HG03095 (cell line): ENCODE measurements at regions not wholly inside any gene's neighbourhood (a gene's known extent, or its start where the extent isn't known, plus 50 kb on each side); places are given as distances from the start of the nearest gene placed in this dataset.

Source experiments
- ATAC-seq: cut with Tn5 transposase; IDR thresholded peaks from one replicate; pipeline ENCODE4 v1.9.1; 2021; ENCODE audit warnings: moderate library complexity; ENCODE audit not compliant: unreplicated experiment

DNA sequence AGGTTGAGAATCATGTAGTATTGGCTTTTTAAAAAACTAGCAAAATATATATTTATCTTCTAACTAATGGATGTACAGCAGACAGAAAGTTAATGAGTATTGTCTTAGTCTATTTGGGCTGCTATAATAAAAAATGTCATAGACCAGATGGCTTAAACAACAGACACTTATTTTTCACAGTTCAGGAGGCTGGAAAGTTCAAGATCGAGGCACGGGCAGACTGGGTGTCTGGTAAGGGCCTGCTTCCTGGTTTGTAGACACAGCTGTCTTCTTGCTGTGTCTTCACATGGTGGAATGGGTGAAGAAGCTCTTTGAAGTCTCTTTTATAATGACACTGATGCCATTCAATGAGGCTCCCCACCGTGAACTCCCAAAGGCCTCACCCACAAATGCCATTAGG is 70.1 kb upstream of the KRR1 start:
- ATAC-seq = no peak

DNA sequence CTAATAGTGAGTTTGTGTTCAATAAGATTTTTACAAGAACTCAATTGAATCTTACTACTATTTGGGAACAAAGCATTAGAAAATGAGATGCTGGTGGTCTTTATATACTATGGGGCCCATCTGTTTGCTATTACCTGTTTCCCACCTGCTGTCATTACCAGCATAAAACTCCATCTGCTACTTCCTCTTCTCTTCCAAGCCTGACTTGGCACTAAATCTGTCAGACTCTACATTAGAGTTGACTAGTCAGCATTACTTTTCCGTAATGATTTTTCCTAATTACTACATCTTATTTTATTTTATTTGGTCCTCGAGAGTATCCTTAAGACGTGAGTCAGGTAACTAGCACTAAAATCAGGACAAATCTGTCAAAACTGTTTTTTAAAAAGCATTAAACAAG is 68.1 kb upstream of the KRR1 start:
- no peak for ATAC-seq

DNA sequence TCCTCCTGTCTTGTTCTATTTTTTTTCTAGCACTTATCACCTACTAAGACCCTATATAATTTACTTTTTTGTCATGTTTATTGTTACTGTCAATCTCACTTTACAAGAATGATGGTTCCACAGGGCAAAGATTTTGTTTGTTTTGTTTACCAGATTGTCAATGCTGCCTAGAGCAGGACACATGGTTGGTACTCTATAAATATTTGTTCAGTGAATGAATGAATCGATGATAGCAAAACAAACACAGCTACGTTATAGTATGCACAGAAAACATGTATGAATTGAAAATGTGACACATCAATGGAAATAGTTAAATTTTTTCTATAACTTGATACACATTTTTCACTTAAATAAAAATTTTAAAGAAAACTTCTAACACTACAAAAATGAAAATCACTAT is 67.1 kb upstream of the KRR1 start:
- no peak for ATAC-seq

DNA sequence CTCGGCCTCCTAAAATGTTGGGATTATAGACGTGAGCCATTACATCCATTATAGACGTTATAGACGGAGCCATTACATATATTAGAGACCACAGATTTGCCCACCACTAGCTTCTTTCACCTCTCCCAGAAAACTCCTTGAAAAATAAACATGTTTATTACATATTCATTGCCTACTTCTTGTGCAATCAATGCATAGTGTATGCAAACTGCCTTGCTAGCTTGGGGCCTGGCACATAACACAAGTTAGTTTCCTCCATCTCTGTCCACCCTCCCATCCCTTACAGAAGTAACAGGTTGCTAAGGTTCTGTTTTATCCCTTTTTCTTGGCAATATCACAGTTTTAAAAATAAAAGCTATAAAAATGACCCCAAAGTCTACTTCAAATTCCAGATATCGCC is 66.4 kb upstream of the KRR1 start:
- ATAC-seq = no peak

DNA sequence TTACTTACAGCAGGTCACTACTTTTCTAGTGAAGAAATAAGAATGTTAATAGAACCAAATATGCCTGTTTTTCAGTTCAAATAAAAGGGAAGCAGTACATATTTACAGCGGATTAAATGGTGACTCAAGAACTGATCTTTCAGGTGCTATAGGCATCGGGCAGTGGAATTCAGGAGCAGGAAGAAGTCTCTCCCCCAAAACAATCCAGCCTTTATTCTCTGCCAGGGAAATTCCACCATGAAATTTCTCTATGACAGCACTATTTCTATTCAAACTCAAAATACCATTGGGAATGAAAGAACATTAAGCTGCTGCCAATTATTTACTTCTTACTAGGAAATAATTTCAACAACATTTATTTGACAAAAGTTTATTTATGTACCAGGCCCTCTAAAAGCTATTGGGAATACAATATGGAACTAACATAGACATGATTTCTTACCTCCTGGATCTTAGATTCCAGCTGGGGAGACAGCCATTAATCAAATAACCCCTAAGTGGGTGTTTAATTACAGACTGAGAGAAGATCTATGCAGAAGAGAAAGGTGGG is 60.3 kb upstream of the KRR1 start:
- ATAC-seq = no peak

DNA sequence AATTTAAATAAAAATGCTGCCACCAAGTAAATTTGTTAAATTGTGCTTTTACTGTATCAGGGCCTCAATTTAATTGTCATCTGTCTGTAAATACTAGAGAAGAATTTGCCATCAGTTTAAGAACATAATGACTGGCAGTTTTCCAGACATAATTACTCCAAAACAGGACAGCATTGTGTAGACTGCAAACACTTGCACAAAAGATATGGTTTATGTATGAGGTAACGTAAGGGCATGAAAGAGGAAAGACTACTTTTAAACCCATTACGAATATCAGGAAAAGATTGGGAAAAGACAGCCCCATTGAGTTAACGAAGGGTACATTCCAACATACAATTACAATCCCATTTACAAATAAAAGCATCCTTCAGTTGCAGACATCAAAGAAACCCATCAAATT is 59.8 kb upstream of the KRR1 start:
- no peak for ATAC-seq

DNA sequence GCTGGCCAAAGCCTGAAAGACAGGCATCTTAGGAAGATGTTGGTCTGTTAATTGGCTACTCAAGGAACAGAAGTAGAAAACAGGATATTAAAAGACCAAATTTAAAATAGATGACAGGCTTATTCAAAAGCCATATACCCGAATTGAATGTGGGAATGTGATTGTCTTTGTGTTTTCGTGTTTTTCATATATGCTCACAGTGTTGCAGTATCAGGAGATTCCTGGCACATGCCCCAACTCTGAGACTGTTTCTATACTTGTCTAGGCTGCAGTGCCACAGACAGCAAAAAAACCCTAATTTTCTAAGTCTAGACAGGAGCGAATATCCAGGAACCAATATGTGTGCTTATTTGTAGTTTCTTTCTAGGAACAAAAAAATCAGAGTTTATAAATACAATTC is 57.4 kb upstream of the KRR1 start:
- no peak for ATAC-seq

DNA sequence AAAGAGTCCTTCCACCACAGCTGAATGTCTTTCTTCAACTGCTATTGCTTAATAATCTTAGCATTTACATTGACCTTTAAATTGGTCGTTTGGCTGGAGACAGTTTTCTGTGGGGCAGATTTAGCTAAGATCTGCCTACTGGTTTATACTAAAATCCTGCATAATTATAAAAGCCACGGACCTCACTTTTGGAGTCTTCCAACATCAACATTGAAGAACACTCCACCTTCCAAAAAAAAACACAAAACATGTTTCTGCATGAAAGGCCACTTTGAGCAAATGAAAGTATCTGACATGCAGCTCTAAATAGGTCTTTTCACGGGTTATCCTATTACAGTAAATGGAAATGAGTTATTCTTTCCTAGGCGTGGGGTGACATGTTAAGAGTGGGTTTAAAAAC is 57.0 kb upstream of the KRR1 start:
- no peak for ATAC-seq

DNA sequence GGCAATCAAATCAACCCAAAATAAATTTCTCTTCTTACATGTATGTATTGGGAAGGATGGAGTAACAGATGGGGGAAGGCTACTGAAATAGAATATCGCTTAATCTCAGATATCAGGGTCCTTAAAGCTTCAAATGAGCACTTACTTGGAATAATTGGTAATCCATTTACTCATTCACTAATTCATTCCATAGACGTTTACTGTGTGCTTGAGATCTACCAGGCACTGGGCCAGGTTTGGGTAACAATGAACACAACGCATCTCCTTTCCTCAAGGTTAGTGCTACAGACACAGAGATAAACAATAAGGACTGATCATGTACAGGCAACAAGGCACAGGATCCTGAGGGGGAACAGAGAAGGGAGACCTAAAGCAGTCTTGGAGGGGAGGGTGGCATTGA is 54.4 kb upstream of the KRR1 start:
- no peak for ATAC-seq

DNA sequence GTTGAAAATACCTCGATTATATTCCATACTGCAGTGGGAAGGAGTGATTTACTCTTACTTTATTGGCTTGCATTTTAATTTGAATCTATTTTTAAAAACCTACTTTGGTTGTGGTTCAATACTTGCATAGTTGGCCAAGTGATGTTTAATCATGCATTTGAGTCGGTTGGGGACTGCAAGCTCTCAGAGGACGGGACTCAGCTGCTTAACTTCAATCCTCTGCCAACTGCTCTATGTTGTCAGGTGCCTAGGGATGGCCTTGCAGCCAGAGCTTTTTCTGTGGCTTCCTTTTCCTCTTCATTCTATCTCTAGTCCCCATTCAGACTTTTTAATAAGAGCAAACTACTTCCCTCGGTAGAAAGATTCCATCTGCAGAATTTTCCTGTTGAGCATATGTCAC is 53.4 kb upstream of the KRR1 start:
- no peak for ATAC-seq

DNA sequence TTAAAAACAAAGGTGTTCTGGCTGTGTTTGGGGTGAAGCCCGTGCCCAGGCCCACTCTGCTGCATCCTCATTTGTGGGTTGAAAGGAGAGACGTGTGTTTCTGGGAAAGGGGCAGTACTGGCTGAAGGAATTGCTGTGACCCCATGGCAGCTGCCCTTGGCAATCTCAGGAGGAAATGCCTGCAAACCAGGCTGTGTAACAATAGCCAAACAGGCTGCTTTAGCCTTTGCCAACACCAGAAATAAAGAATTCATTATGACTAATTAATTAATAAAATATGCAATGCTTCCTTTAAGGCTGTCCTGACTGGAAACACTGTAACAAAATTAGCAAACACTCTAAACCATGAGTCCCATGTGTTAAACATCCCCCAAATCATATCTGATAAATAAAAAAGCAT is 53.0 kb upstream of the KRR1 start:
- ATAC-seq = no peak

DNA sequence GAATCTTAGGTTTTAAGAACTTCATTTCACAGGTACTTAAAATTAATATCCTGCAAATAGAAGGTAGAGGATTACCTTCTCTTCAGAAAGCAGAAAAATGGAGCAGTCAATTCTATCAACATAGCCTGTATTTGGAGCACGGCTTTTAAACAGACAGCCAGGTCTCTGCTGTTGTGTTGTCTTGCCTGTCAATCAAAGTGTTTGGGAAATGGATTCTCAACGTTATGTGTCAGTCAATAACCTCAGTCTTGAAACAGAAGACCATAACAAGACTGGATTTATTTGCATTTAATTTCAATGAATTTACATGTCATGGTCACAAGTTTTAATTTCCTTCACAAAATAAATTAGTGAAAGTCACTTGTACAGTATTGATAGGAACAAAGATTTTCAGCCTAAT is 51.9 kb upstream of the KRR1 start:
- no peak for ATAC-seq

DNA sequence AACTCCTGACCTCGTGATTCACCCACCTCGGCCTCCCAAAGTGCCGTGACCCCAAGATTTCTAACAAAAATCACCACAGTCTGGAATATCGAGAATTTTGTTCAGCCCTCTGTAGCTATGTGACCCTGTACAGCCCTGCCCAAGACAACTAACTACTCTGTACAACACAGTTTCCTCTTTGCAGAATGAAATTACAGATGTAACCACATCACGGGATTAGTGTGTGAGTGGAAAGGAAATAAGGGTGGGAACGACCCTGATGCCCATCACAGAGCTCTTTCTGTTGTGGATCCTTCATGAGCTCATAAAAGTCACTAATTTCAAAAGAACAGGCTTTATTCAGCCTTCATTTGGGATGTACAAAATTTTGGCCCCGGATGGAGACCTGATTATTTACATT is 50.5 kb upstream of the KRR1 start:
- ATAC-seq = no peak
